Neural crest cell (in vitro differentiated cells): ENCODE measurements at regions not wholly inside any gene's neighbourhood (a gene's known extent, or its start where the extent isn't known, plus 50 kb on each side); places are given as distances from the start of the nearest gene placed in this dataset.

ENCODE experiments used
- DNase-seq: peaks from one replicate; pipeline ENCODE4 v3.0.0; 2021; ENCODE audit warnings: low read depth, mixed read lengths, low spot score
- H3K27ac Mint-ChIP-seq: one replicate; pipeline ENCODE4 v1.8.0; 2021; ENCODE audit warnings: mild to moderate bottlenecking, mixed read lengths; ENCODE audit not compliant: unreplicated experiment
- H3K27me3 Mint-ChIP-seq: 2 replicates; pipeline ENCODE4 v1.8.0; 2021; ENCODE audit warnings: low read depth, mild to moderate bottlenecking, mixed read lengths
- H3K36me3 Mint-ChIP-seq: 2 replicates; pipeline ENCODE4 v1.8.0; 2021; ENCODE audit warnings: low read depth, mild to moderate bottlenecking, mixed read lengths
- H3K4me1 Mint-ChIP-seq: 2 replicates; pipeline ENCODE4 v1.8.0; 2021; ENCODE audit warnings: mixed read lengths
- H3K4me3 Mint-ChIP-seq: one replicate; pipeline ENCODE4 v1.8.0; 2021; ENCODE audit warnings: mild to moderate bottlenecking, mixed read lengths
- H3K9me3 Mint-ChIP-seq: 2 replicates; pipeline ENCODE4 v1.8.0; 2021; ENCODE audit warnings: mixed read lengths
- TF ChIP-seq, protein P1 (sequence below): fragments of 200-600 bp; sonication (generic); conservative IDR thresholded peaks from 2 replicates; pipeline ENCODE4 v1.5.0; 2021; ENCODE audit warnings: antibody characterized with exemption, mild to moderate bottlenecking

DNA sequence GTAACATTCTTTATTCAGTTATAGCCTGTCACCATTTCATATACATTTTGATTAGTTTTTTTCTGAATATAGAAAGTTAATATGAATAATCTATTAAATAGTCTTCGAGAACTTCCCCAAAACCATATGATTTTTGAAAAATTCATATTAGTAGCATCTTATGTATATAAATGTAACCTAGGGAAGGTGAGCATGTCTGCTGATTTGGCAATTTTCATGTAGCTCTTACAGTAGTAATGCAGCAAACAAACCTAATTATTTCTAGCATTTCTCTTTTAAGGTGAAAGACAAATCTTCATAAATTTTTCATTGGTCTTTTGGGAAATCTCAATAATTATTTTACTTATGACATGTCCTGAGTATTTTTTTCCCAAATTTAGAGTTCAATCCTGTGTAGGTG is 939.0 kb downstream of the TBC1D32 start:
- TF ChIP-seq, protein P1, sequence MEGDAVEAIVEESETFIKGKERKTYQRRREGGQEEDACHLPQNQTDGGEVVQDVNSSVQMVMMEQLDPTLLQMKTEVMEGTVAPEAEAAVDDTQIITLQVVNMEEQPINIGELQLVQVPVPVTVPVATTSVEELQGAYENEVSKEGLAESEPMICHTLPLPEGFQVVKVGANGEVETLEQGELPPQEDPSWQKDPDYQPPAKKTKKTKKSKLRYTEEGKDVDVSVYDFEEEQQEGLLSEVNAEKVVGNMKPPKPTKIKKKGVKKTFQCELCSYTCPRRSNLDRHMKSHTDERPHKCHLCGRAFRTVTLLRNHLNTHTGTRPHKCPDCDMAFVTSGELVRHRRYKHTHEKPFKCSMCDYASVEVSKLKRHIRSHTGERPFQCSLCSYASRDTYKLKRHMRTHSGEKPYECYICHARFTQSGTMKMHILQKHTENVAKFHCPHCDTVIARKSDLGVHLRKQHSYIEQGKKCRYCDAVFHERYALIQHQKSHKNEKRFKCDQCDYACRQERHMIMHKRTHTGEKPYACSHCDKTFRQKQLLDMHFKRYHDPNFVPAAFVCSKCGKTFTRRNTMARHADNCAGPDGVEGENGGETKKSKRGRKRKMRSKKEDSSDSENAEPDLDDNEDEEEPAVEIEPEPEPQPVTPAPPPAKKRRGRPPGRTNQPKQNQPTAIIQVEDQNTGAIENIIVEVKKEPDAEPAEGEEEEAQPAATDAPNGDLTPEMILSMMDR: no peak
- H3K9me3 Mint-ChIP-seq: peaks cover 3% of the 10 kb centered on the region
- no peaks in the 10 kb centered on the region for H3K4me1 Mint-ChIP-seq
- H3K27me3 Mint-ChIP-seq: peaks cover 8% of the 10 kb centered on the region
- no peak overlapping the region for H3K4me3 Mint-ChIP-seq
- DNase-seq: no peak
- H3K36me3 Mint-ChIP-seq: no peaks in the 10 kb centered on the region
- H3K27ac Mint-ChIP-seq: no peak overlapping the region

DNA sequence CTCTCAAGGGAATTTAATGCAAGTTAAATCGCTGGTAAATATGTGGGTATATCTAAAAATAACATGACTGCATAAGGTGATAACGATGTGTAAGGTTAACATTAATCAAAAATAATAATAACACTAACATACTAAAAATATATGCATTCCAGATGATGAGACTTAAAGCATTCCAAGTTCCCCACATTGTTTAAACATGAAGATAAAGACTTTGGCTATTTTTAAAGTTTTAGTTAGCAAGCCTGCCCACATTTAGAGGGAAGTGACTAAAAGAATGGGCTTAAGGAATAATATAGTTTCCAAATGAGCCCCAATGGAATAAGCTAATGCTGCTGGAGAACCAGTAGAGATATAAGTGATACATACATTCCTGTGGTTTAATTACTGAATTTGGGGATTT is 941.3 kb downstream of the TBC1D32 start:
- DNase-seq: no peak
- H3K27ac Mint-ChIP-seq: no peak overlapping the region
- H3K9me3 Mint-ChIP-seq: no peaks in the 10 kb centered on the region
- H3K36me3 Mint-ChIP-seq: no peaks in the 10 kb centered on the region
- H3K4me1 Mint-ChIP-seq: no peaks in the 10 kb centered on the region
- H3K4me3 Mint-ChIP-seq: no peak overlapping the region
- H3K27me3 Mint-ChIP-seq: peaks cover 13% of the 10 kb centered on the region
- TF ChIP-seq, protein P1: no peak

DNA sequence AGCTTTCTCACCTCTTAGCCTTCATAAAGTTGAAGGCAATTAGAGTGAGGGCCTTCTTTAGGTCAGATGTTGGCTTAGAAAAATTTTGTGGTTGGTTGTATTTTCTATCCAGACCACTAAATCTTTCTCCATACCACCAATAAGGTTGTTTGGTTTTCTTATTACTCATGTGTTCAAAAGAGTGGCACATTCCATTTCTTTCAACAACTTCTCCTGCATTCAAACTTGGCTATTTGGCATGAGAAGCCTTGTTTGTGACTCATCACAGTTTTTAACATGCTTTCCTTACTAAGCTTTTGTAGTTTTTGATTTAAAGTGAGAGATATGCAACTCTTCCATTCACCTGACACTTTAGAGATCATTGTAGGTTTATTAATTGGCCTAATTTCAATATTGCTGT is 949.6 kb downstream of the TBC1D32 start:
- Mint-ChIP-seq H3K27me3 (peaks cover 4% of the 10 kb centered on the region), H3K9me3 (no peaks in the 10 kb centered on the region), H3K4me3 (no peak overlapping the region), H3K27ac (no peak overlapping the region), H3K36me3 (no peaks in the 10 kb centered on the region), H3K4me1 (no peaks in the 10 kb centered on the region)
- DNase-seq: no peak
- TF ChIP-seq, protein P1: no peak

DNA sequence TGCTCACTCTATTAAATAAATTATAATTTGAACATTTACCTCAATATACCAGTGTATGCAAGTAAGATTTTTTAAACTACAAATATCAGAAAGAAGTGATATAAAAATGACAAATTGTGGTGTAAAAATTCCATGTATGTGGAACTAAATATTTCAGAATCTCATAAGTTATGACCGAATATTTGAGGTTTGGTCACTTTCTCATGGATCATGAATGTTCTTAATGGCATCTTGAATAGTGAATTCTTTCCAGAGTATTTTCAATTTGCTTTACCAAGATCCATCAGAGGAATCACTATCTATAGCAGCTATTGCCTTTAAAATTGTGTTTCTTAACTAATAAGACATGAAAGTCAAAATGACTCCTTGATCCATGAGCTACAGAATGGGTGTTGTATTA is 950.6 kb downstream of the TBC1D32 start:
- H3K36me3 Mint-ChIP-seq: no peaks in the 10 kb centered on the region
- DNase-seq: no peak
- H3K9me3 Mint-ChIP-seq: no peaks in the 10 kb centered on the region
- H3K27me3 Mint-ChIP-seq: no peaks in the 10 kb centered on the region
- no peak overlapping the region for H3K27ac Mint-ChIP-seq
- TF ChIP-seq, protein P1: no peak
- H3K4me1 Mint-ChIP-seq: no peaks in the 10 kb centered on the region
- H3K4me3 Mint-ChIP-seq: no peak overlapping the region

DNA sequence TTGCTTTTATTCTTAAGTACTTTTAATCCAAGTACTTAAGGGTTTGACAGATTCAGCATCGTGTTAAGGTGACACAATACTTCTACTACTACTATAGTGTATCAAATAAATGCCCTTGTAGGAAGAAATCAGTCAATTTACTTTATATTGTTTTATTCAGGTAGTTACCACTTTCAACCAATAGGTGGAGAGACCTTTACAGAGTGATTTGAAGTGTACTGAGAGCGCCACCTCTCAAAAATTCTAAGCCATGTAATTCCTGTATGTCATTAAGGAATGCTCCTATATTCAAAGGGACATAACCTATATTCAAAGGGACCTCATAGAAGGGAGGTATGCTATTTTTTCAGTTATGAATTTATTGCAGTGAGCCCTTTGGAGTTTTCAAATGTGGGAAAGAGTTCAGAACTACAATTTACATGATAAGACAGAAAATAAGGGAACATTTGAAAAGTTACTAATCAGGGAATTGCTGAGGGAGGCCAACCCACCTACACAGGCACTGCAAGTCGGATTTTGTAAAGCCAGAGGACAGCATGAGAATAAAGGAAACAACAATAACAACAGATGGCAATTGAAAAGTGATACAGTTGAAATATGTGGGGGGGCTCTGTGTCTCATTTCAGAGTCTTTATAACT is 955.6 kb downstream of the TBC1D32 start:
- no peaks in the 10 kb centered on the region for H3K36me3 Mint-ChIP-seq
- no peaks in the 10 kb centered on the region for H3K27me3 Mint-ChIP-seq
- H3K4me1 Mint-ChIP-seq: no peaks in the 10 kb centered on the region
- H3K4me3 Mint-ChIP-seq: no peak overlapping the region
- TF ChIP-seq, protein P1: peak; percentile 67
- H3K27ac Mint-ChIP-seq: no peak overlapping the region
- no peak for DNase-seq
- no peaks in the 10 kb centered on the region for H3K9me3 Mint-ChIP-seq
